Anterior cingulate cortex (tissue), 58 donors: ENCODE measurements at regions not wholly inside any gene's neighbourhood (a gene's known extent, or its start where the extent isn't known, plus 50 kb on each side); places are given as distances from the start of the nearest gene placed in this dataset.
"Not testable (repeated sequence)": the region's sequence is repeated elsewhere in the genome, so short reads cannot be mapped to it uniquely, and the experiment has no call there.

ENCODE experiments used
- DNase-seq, 58 donors: peaks; one replicate each; lab custom pipeline; 2025; lab: John Stamatoyannopoulos, UW

GRCh38 chrX:39421006-39421405 is 619.7 kb downstream of the MID1IP1 start:
- DNase-seq, result no peak

DNA sequence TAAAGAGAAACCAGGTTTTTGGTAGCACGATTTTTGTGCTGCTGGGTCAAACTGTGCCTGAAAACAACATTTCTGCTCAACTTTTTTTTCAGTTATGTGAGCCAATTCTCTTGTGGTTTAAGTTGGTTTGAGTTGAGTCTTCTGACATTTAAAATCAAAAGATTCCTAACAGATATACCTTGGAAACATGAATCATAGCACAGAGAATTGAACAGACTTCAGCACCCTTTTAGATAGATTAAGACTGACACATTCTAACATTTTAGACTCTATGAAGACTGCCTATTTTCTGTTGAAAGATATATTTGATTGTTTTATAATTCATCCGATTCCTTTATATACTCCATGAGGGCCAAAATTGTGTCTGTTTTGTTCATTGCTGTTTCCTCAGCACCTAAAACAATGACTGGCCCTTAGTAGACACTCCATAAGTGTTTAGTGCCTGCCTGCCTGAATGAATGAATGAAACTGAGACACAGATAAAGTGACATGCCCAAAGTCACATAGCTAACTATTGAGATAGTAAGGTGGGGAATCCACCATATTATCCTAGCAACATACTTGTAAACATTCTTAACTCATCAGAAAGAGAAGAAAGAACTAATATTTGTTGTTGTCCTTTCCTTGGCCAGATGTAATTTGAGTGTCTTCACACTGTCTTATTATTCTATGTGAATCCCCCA is 624.0 kb downstream of the MID1IP1 start:
- DNase-seq, result no peak

GRCh38 chrX:39426101-39426500 is 624.8 kb downstream of the MID1IP1 start:
- DNase-seq, result no peak

GRCh38 chrX:39427492-39427891 is 626.2 kb downstream of the MID1IP1 start:
- DNase-seq, result no peak

DNA sequence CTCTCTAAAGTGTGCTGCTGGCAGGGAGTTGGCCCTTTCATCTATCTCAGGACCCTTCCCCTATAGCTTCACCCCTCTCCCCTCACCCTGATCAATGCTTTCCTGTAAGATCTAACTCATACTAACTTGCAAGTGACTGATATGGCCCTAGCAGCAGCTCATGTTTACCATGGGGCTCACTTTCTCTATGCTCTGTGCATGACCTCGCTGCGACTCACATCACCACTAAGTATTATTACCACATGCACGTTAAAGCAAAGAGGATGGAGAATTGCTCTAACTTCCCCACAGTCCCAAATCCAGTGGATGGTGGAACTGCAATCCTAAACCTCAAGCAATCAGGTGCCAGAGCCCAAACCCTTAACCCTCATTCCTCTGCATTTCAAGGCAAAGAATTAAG is 626.6 kb downstream of the MID1IP1 start:
- DNase-seq, result no peak

DNA sequence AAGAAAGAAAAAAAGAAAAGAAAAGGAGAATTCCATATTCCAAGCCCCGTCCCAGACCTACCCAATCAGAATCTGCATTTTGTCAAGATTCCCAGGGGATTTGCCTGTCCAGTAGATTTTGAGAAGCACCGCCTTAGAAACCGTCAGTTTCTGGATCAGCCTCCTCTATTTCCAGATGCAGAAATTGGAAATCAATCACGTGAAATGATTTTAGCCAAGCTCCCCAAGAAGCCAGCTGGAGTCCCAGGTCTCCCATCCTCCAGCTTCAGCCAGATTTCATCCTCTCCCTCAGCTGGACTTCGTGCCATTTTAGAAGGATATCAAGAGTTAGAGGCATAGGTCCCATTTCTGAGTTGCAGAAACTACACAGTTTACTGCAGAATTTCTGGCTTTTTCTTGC is 629.3 kb downstream of the MID1IP1 start:
- DNase-seq, result no peak

GRCh38 chrX:39431893-39432292 is 630.6 kb downstream of the MID1IP1 start:
- DNase-seq, result no peak

DNA sequence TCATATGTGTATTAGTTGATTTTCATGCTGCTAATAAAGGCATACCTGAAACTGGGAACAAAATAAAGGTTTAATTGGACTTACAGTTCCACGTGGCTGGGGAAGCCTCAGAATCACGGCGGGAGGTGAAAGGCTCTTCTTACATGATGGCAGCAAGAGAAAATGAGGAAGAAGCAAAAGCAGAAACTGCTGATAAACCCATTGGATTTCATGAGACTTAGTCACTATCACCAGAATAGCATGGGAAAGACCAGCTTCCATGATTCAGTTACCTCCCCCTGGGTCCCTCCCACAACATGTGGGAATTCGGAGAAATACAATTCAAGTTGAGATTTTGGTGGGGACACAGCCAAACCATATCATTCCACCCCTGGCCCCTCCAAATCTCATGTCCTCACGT is 633.4 kb downstream of the MID1IP1 start:
- not testable (repeated sequence) for DNase-seq

DNA sequence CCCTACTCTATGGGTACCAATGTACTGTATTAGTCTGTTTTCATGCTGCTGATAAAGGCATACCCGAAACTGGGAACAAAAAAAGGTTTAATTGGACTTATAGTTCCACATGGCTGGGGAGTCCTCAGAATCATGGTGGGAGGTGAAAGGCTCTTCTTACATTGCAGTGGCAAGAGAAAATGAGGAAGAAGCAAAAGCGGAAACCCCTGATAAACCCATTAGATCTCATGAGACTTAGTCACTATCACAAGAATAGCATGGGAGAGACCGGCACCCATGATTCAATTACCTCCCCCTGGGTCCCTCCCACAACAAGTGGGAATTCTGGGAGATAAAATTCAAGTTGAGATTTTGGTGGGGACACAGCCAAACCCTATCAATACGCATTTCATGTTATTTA is 635.3 kb downstream of the MID1IP1 start:
- DNase-seq, result not testable (repeated sequence)

GRCh38 chrX:39437670-39438441 is 636.6 kb downstream of the MID1IP1 start:
- DNase-seq, result no peak

DNA sequence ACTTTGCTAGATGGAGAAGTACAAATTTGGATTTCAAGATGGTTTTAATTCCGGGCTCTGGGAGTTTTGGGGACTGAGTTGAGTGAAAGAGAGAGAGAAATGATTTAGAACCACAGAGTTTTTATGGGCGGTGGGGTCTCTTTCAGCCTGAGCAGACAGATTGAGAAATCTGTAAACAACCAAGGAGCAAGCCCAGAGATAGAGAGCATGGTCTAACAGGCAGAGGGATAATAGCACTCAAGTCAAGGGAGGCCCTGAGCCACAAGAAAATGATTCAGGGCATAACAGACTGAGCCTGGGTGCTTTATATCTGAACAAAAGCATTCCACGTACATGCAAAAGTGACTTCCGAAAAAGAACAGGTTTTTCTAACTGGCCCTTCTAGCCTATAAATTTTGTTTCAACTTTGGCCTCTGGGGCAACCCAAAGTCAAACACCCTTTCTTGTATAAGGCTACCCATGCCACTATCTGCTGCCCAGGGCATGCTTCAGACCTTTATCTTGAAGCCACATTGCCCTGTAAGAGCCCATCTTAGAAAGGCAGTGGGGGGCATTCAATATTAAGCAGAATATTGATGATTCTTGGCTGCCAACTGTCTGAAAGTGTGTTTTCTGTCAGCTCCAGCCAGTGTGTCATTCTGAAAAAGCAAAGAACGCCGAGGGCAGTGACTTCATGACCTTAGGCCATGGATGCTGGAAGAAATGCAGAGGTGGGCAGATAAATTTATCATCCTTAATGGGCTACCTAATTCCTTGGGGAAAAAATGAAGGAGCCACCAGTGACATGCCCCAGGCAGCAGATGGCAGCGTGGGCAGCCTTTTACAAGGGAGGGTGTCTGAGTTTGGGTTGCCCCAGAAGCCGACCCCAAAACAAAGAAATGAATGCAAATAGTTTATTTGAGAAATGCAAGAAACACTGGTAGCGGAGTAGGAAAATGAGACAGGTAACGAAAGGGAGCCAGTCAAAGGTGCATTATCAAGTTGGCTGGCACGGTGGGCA is 637.6 kb downstream of the MID1IP1 start:
- no peak for DNase-seq

DNA sequence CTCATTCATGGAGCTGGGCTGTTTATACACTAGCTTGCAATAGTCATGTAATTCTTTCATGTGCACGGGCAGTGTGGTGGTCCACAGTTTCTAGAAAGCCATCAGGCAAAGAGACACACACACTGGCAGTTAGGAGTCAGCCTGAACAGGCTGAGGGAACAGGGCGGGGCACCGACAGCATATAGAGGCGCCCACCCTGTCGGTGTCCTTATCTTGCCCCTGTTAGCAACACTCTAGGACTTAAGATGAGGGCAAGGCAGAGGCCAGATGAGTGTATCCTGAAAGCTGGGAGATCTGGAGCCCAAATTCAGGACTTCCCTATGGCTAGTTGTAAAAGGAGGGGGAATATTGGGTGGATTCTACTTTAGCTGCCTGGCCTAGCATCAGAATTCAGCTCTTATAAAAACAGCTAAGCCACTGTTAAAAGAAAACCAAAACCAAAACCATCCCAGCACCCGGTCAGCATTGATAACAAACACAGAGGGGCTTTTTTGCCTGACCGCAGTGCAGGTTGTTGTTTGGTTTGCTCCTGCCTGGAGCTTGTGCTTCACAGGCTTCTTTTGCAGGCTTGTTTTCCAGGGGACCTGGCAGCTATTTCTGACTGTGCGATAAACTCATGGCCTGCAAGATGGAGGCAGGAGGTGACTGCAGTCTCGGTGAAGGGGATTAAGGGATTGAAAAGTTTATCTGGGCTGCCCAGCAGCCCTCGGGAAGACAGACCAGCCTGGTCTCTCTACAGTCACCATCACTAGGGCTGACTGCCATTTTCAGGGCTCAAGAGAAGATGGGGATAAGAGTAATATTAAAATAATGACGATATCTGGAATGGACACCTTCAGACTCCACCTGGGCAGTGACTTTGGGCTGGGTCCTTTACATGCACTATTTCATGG is 638.9 kb downstream of the MID1IP1 start:
- no peak for DNase-seq

DNA sequence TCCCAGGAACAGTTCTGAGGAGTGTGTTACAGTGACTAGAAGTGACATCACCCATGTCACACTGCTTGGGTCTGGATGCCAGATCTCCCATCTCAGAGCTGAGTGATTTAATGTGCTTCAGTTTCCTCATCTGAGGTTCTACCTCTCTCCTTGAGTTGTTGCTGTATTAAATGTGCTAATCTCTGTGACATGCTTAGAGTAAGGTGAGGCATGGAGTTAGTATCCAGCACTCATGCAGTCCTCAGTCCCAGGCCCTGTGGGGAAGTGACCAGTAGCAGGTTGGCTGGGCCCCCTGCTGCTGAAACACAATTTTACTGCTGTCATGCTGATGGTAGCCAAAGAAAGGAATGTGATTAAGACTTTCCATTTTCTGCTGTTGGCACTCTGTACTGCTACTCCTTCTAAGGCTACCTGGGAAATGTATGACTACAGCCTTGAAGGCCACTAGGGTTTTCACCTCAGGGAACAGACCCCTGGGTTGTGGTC is 639.6 kb downstream of the MID1IP1 start:
- no peak for DNase-seq

DNA sequence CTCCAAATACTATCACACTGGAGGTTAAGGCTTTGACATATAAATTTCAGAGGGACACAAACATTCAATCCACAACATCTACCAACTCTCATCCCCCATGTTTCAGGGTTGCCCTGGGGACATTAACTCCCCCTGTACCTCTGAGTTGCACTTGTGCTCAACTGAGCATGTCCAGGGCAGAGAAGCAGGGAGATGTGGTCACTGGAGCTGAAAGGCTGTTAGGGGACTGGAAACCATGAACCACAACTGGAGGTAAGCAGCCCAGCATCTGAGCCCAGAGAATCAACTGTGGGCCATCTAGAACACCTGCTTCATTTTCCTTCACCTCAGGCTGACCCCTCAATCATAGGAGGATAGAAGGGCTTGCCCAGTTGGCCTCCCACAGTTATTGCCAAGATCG is 641.1 kb downstream of the MID1IP1 start:
- DNase-seq, result no peak

DNA sequence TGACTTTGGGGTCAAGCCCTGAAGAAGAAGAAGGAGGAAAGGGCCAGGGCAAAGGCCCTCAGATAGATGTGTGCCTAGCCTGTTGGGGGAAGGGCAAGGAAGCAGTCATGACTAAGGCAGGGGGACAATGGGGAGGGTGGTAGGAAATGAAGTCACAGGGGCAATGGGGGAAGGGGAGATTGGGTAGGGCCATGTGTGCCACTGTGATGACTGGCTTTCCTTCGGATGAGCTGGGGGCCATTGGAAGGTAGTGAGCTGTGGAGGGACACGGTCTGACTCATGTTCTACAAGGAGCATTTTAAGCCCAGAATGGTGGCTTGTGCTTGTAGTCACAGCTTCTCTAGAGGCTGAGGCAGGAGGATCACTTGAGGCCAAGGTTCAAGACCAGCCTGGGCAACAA is 642.0 kb downstream of the MID1IP1 start:
- no peak for DNase-seq

GRCh38 chrX:39445336-39445735 is 644.1 kb downstream of the MID1IP1 start:
- DNase-seq, result no peak

DNA sequence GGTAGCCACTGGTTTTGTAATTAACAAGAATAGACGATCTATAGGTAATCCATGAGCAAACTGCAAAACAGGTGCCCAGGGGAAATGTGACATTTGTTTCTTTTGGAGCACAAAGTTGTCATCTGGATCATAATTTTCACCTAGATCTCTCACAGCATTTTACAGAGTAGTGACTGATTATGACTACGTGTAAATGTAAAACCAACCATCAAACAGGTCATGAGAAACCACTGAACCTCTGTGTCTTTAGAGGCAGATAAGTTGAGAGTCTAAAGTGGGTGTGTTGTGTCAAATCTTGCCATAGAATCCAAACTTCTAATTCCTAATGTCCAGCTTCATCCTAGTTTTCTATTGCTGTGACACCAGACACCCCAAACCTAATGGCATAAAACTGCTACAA is 648.1 kb downstream of the MID1IP1 start:
- no peak for DNase-seq

DNA sequence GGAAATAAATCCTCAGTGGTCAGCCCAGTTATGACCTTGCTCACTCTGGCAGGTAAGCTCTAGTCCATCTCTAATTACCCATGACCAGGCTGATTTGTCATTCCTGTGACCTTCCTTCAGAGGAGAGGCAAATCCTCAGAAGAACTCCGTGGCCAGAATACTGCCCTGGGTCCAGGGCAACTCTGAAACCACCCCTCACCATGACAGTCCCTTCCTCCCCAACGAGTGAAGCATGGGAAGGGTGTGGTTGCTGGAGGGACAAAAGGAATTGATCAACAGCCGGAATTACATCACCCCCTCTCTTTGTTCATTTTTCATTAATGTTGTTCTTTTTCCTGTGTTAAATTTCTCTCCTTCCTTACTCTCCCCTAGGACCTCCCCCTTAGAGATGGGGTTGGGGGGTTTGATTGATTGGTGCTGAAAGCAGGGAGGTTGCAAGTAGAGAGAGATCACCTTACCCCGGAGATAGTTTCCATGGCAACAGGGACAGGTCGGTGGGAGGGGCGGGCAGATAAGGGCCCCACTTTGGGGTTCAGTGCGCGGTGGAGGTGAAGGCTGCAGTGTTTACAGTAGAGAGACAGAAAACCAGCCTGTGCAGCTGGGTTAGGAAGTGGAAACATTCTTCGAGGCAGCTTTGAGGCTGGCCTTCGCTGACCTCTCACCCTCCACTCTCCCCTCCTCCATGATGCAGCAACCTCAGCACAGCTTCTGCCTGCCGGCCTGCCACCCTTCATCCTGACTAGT is 647.4 kb downstream of the BCOR start:
- DNase-seq, result no peak

GRCh38 chrX:39451046-39451445 is 646.7 kb downstream of the BCOR start:
- DNase-seq, result no peak
